HG03097 (cell line): ENCODE measurements at regions not wholly inside any gene's neighbourhood (a gene's known extent, or its start where the extent isn't known, plus 50 kb on each side); places are given as distances from the start of the nearest gene placed in this dataset.
"Not testable (repeated sequence)": the region's sequence is repeated elsewhere in the genome, so short reads cannot be mapped to it uniquely, and the experiment has no call there.

Experiments used
- ATAC-seq: cut with Tn5 transposase; IDR thresholded peaks from one replicate; pipeline ENCODE4 v1.9.1; 2021; ENCODE audit not compliant: unreplicated experiment, low FRiP score

GRCh38 chr11:42802201-42802899, 509.4 kb upstream of the API5 start:
- ATAC-seq: no peak

- ATAC-seq: no peak
Measured at GRCh38 chr11:42806191-42806590, 505.6 kb upstream of the API5 start.

- no peak for ATAC-seq
Measured at GRCh38 chr11:42812361-42812760, 499.4 kb upstream of the API5 start.

- no peak for ATAC-seq
Measured at GRCh38 chr11:42812960-42813359, 498.8 kb upstream of the API5 start.

- ATAC-seq: no peak
Measured at GRCh38 chr11:42816471-42816870, 495.3 kb upstream of the API5 start.

GRCh38 chr11:42819126-42819525, 492.7 kb upstream of the API5 start:
- ATAC-seq: no peak

GRCh38 chr11:42822188-42822587, 489.6 kb upstream of the API5 start:
- not testable (repeated sequence) for ATAC-seq

- ATAC-seq: no peak
Measured at GRCh38 chr11:42823546-42823945, 488.2 kb upstream of the API5 start.

- no peak for ATAC-seq
Measured at GRCh38 chr11:42824067-42824466, 487.7 kb upstream of the API5 start.

GRCh38 chr11:42825598-42825997, 486.2 kb upstream of the API5 start:
- no peak for ATAC-seq

- ATAC-seq: no peak
Measured at GRCh38 chr11:42827845-42828244, 484.0 kb upstream of the API5 start.

- no peak for ATAC-seq
Measured at GRCh38 chr11:42837994-42838393, 473.8 kb upstream of the API5 start.

- ATAC-seq: no peak
Measured at GRCh38 chr11:42840176-42840829, 471.5 kb upstream of the API5 start.

- ATAC-seq: no peak
Measured at GRCh38 chr11:42840860-42841259, 470.9 kb upstream of the API5 start.

GRCh38 chr11:42841556-42841955, 470.2 kb upstream of the API5 start:
- no peak for ATAC-seq

GRCh38 chr11:42849362-42849761, 462.4 kb upstream of the API5 start:
- ATAC-seq: no peak

- ATAC-seq: no peak
Measured at GRCh38 chr11:42857344-42857743, 454.5 kb upstream of the API5 start.

GRCh38 chr11:42870480-42870879, 441.3 kb upstream of the API5 start:
- no peak for ATAC-seq

- not testable (repeated sequence) for ATAC-seq
Measured at GRCh38 chr11:42873800-42874405, 437.9 kb upstream of the API5 start.

GRCh38 chr11:42881335-42881734, 430.5 kb upstream of the API5 start:
- not testable (repeated sequence) for ATAC-seq

- no peak for ATAC-seq
Measured at GRCh38 chr11:42890773-42891172, 421.0 kb upstream of the API5 start.

- ATAC-seq: no peak
Measured at GRCh38 chr11:42901084-42901483, 410.7 kb upstream of the API5 start.
